ENCODE measurements at regions not wholly inside any gene's neighbourhood (a gene's known extent, or its start where the extent isn't known, plus 50 kb on each side); places are given as distances from the start of the nearest gene placed in this dataset.
"Not testable (repeated sequence)": the region's sequence is repeated elsewhere in the genome, so short reads cannot be mapped to it uniquely, and the experiment has no call there.

GRCh38 chr15:26244782-26245181, 381.7 kb upstream of the ATP10A start:
- DNase-seq: not testable (repeated sequence)

- DNase-seq: no peak
These were observed 380.3 kb upstream of the ATP10A start for GRCh38 chr15:26243382-26243781.

DNA sequence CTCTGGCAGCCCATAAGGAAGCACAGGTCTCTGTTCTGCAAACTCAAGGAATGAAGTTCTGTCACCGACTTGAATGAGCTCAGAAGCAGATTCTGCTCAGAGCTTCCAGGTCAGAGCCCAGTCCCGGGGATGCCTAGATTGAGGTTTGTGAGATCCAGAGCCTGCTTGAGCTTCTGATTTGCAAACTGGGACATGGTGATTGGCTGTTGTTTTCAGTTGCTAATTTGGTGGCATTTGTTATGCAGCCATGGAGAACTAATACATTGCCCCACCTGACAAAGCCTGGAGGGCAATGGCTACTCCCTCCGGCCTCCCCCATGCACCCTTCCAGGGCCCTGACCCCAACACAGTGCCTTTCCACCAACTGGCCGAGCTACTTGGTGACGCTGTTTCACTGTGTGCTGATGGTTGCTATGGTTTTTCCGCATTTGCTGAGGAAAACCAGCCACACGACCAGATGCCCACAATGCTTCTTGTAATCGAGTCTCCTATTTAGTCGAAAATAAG, 379.5 kb upstream of the ATP10A start:
- DNase-seq: no peak

GRCh38 chr15:26235864-26236263, 372.7 kb upstream of the ATP10A start:
- DNase-seq: no peak

GRCh38 chr15:26234976-26235767, 372.0 kb upstream of the ATP10A start:
- no peak for DNase-seq

GRCh38 chr15:26232691-26233090, 369.6 kb upstream of the ATP10A start:
- DNase-seq: no peak

DNA sequence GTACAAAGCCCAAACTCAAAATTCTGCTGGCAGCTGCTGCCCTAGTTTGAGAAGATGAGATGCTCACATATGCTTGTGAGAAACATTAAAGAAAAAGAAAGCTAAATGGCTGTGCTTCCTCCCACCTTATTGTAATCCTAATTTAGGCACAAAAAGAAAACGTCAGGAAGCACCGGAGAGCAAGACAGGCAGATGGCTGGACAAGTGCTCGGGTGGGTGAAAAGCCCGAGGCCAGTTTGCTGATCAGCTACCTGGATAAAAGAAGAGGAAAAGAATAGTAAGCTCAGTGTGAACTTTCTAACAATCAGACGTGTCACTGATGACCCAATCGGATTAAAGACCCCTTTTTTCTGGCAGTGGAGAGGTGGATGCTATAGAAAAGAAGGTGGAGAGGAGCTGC, 368.0 kb upstream of the ATP10A start:
- DNase-seq: no peak

DNA sequence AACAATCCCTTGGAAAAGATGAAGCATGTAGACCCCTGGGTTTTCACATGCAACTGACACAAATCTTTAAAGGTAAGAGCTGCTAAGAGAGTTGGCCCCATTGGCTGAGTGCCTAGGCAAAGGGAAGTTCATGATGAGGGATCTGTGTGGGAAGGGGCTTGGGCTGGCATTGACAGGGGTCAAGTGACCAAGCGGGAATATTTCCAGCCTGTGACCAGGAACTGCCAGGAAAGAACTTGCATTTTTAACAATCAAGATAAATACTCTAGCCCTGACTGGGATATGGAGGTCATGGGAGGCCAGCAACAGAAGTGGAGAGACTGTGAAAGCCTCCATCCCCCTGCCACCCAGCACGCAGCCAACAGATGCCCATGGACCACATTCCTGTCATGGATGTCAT, 361.1 kb upstream of the ATP10A start:
- no peak for DNase-seq

DNA sequence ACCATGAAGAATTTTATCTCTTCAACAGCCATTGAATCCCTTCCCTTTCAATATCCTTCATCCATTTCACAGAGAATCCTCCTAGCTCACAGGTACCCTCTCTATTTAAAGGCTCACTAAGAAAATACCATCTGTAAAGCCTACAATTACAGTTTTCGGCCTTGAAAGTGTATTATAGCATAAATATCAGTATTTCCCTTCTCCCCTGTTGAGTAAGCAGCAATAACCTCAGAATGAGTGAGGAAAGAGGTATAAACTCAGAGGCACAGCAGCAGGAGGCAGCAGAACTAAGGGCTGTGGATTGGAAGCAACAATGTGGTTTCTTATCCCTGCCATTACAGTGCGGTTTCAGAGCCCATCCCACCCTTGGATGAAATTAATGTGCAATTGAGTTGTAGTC, 360.6 kb upstream of the ATP10A start:
- no peak for DNase-seq

- no peak for DNase-seq
These were observed 359.7 kb upstream of the ATP10A start for GRCh38 chr15:26222781-26223180.

- not testable (repeated sequence) for DNase-seq
These were observed 353.9 kb upstream of the ATP10A start for GRCh38 chr15:26217043-26217442.

DNA sequence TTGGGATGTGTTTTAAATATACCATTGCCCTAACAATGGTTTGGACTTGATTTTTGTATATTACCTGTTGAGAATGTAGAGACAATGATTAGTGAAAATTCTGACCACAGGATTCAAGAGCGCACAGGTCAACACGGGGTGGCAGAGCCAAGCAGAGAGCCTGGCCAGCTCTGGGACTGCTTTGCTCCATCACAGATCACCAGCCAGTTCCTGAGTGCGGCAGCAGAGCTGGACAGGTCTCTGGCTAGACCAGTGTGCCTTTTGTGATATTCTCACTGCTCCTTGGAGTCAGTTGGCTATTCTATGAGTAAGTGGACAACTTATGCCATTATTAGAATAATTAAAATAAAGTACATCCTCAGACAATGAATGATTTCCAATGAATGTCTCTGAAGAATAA, 351.2 kb upstream of the ATP10A start:
- DNase-seq: no peak

DNA sequence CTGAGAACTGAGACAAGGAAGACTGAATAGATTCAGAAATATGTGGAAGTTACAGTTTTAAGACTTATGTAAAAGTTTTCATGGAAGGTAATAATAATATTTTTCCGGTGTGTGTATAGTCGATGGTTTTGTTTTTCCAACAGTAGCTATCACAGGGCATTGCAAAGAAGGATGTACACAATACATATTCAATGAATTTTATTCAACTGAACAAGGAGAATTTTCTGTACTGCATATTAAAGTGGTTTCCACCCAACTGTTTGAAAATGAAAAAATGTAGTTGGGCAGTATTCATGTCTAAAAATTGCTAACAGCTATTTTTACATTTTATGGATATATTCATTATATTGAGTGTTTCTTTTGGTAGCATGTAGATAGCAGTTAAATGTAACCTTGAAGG, 350.3 kb upstream of the ATP10A start:
- DNase-seq: no peak

GRCh38 chr15:26212109-26212508, 349.0 kb upstream of the ATP10A start:
- DNase-seq: no peak

- no peak for DNase-seq
These were observed 347.9 kb upstream of the ATP10A start for GRCh38 chr15:26210980-26211379.

GRCh38 chr15:26201177-26201858, 338.2 kb upstream of the ATP10A start:
- no peak for DNase-seq

- DNase-seq: no peak
These were observed 337.3 kb upstream of the ATP10A start for GRCh38 chr15:26200427-26200826.

DNA sequence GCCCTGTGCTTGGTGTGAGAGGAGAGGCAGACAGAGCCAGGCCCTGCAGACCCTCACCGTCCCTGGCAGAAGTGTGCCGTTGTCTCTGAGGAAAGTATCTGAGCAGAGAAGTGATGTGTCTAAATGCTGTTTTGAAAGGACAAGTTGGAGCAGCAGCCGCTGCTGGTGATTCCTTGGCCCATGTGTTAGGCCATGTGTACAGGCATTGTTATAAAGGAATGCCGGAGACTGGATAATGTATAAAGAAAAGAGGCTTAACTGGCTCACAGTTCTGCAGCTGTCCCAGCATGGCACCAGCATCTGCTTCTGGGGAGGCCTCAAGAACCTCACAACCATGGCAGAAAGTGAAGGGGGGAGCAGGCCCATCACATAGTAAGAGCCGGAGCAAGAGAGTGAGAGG, 334.6 kb upstream of the ATP10A start:
- DNase-seq: no peak

GRCh38 chr15:26197060-26197459, 333.9 kb upstream of the ATP10A start:
- no peak for DNase-seq

DNA sequence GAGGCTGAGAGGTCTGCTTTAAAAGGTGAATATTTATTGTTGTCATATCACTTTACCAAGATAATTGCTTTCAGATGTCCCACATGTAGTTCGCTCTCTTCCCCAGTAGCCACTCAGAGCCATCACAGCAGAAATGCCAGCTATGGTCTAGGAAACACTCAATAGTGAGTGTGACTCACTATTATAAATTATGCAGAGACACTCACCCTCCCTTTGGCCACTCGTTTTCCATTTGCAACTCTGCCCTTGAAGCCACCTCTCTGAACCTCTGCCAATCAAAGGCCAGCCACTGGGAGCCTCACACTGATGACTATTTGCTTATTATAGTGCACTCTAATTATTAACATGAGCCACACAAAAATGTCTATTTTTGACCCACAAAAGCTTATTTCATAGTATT, 328.1 kb upstream of the ATP10A start:
- DNase-seq: no peak

GRCh38 chr15:26186138-26186537, 323.0 kb upstream of the ATP10A start:
- DNase-seq: not testable (repeated sequence)

- DNase-seq: no peak
These were observed 319.3 kb upstream of the ATP10A start for GRCh38 chr15:26182441-26182840.

DNA sequence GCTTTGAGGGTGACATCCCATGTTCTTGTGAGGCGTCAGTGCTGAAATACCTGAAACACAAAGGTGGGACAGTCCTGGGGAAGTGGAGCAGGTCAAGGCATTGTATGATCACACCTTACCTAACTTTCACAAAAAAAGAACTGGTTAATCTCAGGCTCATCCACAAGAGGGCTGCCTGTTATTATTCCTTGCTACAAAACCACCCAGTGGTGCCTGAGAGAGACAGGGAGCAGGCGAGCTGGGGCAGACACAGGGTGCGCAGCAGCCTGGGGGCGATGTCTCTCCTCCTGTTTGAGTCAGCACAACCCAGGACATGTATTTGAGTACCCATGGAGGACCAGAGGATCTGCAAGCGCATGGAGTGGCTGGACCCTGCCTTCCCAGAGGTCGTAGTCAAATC, 316.8 kb upstream of the ATP10A start:
- DNase-seq: no peak

DNA sequence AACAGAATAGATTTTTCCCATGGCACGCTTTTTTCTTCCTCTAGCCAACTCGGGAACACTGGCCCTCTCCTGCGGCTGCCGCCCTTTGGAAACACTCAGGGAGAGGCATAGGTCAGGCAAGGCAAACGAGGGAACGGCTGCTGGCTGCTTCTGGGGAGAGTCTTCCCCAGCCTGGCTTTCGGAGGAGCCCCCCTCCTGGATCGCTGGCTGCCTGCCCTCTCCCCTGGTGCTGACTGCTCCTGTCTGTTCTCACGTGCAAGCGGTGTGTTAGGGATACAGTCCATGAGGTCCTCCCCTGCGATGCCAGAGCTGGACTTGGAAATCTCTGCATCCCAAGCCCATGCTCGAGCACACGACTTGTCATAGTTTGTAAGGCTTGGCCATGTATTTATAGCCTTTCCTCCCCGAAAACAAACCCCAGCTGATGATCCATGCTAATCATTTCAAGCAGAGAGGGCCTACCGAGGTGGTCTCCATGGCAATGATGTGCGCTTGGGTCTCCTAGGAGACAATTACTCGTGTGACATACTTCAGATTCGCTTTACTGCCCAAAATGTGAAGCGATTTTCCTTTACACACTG, 315.6 kb upstream of the ATP10A start:
- DNase-seq: no peak

Data from activated CD4-positive, alpha-beta T cell treated with anti-CD3 and anti-CD28 coated beads for 4 hours (primary cell).